ENCODE measurements at regions not wholly inside any gene's neighbourhood (a gene's known extent, or its start where the extent isn't known, plus 50 kb on each side); places are given as distances from the start of the nearest gene placed in this dataset.
"Not testable (repeated sequence)": the region's sequence is repeated elsewhere in the genome, so short reads cannot be mapped to it uniquely, and the experiment has no call there.

DNA sequence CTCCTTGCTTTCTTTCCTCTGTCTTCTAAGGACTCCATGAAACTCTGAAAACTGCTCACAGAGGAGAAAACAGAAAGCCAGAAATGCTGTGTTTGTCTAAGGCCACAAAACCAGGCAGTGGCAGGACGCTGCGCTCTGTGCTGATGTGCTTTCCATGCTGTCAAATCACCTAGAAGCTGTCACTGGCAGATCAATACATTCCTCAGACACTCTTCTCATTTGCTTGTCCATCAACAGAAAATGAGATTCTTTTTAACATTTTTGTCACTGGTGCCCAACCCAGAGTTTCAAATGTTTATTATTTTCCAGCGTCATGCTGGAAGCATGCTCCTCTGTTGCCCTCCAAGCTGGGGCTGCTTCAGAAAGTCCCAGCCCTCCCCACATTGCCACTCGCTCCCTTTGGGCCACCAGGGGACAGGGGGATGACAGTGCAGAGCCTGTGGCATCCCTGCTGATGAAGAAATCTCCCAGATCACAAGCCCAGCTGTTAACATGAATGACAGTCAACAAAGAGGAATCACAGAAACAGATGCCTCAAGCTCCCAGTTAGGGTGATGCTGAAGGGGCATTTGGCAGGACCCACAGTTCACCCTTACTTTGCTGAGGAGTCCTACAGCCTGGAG, 117.5 kb upstream of the MEIS1 start:
- DNase-seq (ENCODE audit: low read depth): no peak

DNA sequence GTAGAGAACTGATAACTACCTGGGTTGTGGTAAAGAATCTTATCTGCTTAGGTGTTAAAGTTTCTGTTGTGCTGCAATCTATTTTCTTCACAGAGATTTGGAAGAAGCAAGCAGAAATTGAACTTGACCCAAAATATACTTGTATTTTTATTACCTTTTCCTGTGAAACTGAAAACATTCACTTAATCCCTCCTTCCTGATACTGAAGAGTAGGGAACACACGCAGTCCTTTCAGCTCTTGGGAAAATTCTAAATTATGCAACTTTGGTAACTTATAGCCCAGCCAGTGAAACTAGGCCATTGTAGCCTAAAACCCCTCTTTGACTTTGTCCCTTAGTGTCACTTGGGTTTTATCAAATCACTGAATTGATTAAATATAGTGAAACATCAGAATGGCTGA, 128.4 kb upstream of the MEIS1 start:
- no peak for DNase-seq (ENCODE audit: low read depth)

DNA sequence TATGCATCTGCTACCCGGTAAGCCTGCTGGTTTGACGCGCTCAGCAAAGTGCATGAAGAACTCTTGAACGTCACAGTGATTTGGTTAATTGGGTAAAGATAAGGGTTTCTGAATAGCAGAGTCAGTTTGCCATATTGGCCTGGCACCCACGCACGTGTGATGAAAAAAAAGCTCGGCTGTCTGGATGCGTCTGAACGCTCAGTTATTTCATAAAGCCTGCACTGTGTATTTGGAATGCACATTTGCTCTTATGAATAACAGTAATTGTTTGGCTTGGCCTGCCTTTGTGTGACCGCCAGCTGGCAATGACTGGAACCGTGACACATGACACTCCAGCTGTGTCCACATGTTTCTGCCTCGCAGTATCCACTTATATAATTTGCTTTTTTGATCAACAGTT, 129.2 kb upstream of the MEIS1 start:
- no peak for DNase-seq (ENCODE audit: low read depth)

DNA sequence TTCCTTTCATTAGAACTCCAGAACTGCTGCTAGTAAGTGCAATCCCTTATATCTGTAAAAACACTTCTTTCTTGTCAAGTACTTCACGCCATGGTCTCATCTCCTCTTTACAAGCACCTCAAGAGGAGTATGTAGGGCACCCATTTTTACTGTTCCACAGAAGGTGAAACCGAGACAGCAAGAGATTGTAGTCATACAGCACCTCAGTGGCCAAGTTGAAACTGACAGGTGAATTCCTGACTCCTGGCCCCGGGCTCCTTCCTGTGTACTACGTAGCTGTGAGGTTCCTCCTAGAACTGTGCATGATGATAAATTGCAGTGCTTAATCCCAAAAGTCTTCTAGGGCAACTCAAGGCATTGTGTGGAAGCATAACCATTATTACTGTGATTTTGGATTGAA, 131.5 kb upstream of the MEIS1 start:
- DNase-seq (ENCODE audit: low read depth): no peak

DNA sequence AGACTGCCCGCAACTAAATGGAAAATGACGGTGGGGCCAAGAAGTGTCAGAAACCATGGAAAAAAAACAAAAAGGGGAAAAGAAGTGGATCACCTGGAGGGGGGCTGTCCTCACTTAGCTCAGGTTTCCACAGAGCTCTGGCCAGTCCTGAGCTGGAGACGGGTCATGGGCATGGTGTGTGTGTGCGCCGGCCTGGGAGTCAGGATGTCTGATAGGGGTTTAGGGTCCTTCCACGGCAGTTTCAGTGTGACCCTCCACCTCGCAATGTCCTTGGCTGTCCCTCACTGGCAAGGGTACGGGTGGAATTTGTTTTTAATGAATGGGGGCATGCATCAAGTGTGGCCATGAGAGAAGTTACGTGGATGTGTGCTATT, 133.2 kb upstream of the MEIS1 start:
- DNase-seq (ENCODE audit: low read depth): no peak

DNA sequence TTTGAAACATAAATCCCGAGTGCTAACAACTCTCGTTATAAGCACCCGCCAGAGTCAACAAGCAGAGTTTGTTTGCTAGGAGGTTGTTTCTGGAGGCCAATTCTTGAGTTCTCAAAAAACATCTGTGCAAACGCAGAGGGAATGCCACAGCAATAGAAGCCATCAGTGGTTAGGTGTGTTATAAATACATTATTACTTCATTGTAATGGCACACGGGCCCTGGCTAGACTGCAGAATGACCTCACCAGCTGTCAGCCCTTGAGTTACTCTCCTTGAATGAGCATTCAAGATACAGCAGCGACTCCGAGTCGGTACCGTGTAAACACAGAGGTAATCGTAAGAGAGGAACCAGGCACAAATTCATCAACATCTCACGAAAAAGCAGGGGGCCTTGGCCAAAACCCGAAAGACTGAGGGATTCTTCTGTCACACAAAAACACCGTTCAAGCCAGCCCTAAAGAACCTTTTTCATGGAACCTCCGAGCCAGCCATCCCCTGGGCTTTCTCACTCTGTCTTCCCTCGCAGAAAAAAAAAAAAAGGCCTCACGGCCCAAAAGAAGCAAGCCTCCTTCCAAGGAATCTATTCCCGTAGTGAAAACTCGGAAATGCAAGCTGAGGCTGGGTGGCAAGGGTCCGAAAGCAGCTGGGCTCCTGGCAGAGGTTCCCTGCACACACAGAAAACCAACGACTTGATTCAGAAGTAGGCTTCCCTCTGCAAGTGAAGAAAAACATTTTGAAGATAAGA, 133.7 kb upstream of the MEIS1 start:
- DNase-seq (ENCODE audit: low read depth): no peak

DNA sequence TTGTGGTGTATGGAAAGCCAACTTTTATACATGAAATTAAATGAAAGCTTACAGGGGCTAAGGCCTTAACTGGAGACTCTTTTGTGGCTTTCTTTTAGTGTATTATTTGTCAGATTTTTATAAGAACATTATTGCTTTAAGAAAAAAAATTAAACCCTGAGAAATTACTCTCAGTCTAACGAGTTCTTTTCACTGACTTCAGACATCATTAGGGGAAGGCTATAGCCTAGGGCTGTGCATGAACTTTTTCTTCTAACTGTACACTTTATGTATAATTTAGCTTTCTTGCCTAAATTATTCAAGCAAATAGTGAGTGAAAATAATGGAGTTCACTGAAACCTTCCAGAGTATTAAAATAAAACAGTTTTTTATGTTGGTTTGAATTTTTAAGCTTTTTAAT, 151.1 kb upstream of the MEIS1 start:
- DNase-seq (ENCODE audit: low read depth): no peak

DNA sequence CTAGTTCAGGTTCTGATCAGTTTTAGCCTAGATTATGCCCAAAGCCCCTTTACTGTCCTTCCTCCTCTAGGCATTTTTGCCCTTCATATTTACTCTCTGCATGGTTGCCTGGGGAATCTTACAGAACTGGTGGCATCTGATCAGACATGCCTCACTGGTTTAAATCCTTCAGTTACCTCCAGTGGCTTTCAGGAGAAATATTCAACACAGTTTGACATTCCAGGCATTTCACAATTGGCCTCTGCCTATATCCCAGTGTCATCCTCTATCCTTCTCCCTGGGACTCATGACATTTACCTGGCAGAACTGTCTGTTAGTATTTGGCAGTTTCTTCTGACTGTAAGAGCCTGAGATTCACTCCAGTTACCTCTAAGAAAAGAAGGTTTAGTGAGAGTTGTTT, 152.9 kb upstream of the MEIS1 start:
- DNase-seq (ENCODE audit: low read depth): no peak

DNA sequence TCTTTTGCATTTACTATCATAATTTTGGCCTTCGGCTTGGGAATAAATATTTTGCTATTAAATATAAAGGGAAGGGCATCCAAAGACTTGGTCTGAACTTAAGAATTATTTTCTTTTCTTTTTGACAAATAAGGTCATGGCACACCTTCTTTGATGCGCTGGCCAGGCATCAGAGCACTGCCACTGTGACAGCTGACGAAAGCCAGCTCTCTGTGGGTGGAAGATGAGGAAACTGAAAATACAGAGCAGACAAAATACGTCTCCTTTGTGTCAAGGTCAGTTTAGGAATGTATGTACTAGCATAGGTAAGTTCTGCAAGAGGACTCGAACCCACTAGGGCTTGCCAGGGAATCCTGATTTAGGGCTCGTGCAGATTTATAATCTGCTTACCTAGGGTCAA, 155.9 kb upstream of the MEIS1 start:
- DNase-seq (ENCODE audit: low read depth): no peak

DNA sequence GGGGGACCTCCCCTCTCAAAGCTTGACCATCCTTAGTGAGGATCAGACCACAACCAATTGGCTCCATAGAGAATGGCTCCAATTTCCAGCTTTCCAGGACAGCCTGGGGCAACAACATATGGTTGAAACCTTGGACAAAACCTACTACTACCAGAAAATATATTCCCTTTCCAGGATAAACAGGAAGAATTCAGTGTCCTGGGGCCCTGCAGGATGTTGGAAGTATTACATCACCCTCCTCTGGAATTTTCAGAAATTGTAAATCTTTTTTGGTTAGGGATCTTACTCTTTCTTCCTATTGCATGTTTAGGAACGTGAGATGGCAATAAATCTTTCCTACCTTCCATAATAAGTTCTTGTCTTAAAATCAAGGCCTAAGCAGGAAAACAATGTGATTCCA, 158.9 kb upstream of the MEIS1 start:
- DNase-seq (ENCODE audit: low read depth): no peak

DNA sequence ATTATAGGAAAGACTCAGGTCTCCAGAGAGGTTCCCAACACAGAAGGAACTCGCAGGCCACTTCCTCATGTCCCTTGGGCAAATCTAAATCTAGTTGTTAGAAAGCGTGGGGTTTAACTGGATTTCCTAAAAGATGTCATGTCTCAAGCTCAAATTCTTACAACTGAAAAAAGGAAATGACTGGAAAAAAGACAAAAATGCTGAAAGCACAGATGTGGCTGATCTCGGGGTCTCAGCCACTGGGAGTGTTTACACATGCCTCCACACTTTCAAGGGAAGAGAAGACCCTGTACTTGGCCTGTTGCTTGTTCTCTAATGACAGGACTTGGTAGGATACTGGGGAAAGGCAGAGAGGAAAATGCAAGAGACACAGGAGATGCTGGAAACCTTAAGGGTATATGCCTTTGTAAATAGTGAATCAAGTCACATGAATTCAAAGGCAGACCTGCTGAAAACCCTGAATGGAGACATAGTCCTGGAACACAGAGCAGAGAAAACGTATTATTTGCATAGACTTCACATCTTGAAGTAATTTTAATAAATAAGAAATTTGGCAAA, 160.9 kb upstream of the MEIS1 start:
- no peak for DNase-seq (ENCODE audit: low read depth)

DNA sequence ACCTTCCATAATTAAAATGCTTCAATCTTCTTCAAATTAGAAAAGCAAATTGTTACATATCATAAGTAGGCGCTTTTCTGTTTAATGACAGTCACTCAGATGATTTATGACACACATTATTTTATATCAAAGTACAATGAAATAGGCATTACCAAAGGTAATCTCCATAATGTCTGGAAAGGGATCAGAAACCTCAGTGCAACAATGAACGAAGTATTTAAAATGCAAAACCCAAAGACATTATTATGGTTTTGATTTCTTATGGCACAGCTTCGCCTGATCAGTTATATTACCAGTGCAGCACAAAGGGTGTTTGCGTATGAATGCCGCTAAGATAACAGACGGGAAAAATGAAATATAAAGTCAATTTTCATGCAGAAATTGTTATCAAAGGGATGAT, 162.2 kb upstream of the MEIS1 start:
- no peak for DNase-seq (ENCODE audit: low read depth)

DNA sequence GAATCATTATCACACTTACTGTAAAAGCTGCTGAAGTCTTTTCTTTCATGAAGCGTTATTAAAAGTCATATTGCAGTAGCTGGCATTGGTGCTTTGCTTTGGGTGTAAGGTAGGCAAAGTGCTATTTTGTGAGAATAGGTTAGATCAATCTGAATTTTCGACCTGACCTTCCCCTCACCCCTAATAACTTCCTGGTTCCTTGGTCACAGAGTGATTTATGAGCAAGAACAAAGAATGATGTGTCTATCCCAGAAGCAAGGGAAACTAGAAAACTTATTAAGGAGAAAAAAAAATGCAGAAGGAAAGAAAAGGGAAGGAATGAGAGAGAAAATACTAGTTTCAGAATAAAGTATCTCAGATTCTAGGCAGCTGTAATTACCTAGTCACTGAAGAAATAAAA, 163.1 kb upstream of the MEIS1 start:
- DNase-seq (ENCODE audit: low read depth): no peak

DNA sequence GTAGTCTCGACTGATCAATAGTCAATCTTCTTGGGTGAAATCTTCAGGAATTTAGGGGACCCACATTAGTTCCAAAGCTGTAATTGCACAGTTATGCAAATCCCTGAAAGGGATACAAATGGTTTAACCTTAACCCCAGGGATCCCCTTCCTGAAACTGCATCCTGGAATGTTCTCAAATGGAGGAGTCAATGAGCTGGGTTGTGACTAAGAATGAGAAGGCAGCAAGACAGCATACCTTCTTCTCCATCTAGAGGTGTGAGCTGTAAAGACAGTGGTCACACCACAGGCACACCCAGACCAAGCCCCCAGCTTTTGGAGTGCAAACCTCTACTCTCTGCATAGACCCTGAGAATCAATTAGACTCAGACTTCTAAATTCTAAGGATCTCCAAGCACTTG, 164.7 kb upstream of the MEIS1 start:
- DNase-seq (ENCODE audit: low read depth): no peak

DNA sequence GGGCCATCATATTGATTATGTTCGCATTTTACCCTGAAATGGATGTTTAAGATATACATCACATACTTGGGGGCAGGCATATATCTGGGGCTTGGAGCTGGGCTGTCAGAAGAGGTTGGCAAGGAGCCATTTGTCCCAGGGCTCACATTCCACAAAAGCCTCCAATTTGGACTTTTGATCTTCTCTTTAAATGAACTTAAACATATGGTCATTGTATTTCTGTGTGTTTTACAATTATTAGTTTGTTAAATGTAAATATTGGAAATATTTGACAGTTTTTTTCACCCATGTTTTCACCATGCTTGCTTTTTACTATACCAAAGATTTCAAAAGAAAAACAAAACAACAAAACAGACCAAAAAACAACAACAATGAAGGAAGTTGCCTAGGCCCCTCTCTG, 165.8 kb upstream of the MEIS1 start:
- DNase-seq (ENCODE audit: low read depth): no peak

DNA sequence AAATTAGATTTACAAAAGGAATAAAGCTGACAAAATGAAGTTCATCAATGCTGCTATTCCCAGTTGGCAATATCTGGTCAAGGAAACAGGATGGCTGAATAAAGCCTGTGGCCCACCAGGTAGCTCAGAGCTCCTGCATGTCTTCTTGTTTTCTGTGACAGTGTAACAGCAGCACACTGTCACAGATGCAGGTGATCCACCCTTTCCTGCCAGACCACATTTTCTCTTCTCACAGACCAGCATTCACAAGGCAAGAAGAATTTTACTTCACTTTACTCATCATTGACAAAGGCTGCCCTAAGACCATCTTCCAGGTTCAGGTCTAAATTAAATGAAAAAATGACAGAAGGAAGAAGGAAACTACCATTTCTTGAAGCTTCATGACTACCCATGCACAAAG, 166.2 kb upstream of the MEIS1 start:
- DNase-seq (ENCODE audit: low read depth): no peak

DNA sequence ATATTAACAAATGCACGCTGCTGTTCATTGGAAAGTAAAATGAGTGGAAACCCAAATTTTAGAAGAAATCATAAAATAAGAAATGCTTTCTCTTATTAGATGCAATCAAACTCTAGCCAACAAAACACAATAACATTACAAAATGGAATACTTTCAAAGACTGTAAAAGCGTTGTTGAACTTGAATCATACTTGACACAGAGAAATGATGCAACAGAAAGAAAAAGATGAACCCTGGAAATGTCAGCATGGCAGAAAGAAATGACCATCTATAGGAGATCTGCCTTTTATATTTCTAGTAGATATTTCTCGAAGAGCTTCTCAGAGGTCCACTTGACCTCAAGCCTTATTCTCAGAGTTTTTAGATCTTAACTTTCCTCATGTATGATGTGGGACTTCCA, 170.6 kb upstream of the MEIS1 start:
- DNase-seq (ENCODE audit: low read depth): no peak

DNA sequence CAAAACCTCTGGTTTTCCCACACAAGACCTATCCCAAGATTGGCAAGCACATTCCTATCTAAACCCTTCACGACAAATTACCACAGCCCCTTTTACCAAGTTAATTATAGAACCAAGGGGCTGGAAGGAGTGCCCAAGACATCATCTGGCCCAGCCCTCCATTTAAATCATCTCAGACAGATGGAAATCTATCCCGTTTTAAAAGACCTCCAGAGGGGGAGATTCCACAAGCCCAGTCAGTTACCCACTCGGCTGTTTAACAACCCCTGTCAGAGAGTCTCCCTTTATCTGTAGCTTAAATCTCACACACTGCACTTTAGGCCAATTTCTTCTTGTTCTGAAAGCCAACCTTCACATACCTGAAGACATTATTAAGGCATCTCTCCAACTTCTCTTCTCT, 179.1 kb upstream of the MEIS1 start:
- DNase-seq (ENCODE audit: low read depth): no peak

DNA sequence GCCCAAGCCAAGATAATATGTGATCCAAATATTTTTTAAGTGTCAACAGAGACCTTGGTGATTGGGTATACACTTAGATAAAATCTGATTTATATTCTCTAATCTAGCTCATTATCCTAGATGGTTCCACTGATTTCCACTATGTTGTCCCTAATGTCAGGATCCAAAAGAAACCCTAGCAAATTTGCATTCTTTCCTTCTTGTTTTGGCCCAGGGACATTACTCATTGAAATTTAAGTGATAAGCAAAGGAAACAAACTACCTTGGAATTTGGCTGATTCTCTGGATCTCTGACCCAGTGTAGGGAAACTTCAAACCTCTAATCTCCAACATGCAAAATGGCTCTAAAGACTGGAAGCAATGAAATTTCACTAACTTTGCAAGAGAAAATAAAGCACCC, 179.8 kb upstream of the MEIS1 start:
- DNase-seq (ENCODE audit: low read depth): no peak

DNA sequence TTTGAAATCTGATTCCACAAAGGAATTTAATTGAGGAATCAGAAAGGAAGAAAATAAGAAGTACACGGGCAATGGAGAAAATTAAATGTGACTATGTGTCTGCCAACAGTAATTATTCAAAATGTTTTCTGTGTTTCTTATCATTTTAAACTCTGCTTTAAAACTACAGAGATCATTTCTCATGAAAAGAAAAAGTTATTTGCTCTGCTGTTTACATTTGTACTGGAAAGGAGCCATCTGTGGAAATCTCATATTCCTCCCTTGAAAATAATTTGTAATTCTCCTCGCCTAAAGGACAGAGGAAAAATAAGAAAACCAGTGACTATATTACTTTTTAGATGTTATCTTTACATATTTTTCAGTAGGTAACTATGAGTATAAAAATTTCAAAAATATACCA, 181.9 kb upstream of the MEIS1 start:
- DNase-seq (ENCODE audit: low read depth): no peak

DNA sequence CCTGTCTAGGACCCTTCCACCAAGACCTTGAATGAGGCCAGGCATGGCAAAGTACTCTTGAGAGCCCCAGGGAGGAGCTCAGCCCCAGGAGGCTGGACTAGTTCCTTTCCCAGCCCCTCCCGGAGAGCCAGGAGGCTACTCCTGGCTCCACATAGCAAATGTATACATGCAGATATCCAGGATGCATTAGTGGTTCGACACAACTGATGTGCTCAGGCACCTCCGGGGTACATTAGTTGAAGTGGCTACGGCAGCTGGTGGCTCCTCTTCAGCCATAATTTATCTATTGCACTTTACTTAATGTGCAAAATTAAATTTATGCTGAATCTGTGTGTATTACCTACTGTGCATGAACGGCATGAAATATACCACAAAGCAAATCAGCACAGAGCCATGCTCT, 182.8 kb upstream of the MEIS1 start:
- DNase-seq (ENCODE audit: low read depth): no peak

DNA sequence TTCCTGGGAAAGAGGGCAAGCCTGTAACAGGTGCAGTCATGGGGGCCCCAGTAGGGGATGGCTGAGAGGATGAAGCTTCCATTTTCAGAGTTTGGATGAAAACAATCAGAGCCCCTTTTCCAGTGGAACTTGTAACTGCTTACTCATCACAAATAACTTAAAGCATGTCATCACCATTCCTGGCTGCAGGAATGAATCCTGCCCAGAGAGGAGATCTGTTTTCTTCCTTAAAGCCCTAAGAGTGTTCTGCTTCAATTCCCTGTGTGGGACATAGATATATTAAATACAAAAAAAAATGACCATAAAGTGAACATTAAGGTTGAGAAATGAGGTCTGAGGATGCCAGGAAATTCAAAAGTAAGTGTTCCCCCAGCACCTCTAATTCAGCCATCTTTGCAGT, 183.4 kb upstream of the MEIS1 start:
- no peak for DNase-seq (ENCODE audit: low read depth)

DNA sequence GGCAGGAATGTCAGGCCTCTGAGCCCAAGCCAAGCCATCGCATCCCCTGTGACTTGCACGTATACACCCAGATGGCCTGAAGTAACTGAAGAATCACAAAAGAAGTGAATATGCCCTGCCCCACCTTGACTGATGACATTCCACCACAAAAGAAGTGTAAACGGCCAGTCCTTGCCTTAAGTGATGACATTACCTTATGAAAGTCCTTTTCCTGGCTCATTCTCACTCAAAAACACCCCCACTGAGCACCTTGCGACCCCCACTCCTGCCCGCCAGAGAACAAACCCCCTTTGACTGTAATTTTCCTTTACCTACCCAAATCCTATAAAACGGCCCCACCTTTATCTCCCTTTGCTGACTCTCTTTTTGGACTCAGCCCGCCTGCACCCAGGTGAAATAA, 185.8 kb upstream of the MEIS1 start:
- not testable (repeated sequence) for DNase-seq (ENCODE audit: low read depth)

DNA sequence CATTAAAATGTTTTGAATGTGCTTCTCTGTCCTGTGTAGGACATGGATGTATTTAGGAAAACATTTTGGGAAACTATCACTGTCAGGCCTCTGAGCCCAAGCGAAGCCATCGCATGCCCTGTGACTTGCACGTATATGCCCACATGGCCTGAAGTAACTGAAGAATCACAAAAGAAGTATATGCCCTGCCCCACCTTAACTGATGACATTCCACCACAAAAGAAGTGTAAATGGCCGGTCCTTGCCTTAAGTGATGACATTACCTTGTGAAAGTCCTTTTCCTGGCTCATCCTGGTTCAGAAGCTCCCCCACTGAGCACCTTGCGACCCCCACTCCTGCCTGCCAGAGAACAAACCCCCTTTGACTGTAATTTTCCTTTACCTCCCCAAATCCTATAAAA, 191.1 kb upstream of the MEIS1 start:
- not testable (repeated sequence) for DNase-seq (ENCODE audit: low read depth)

Data from amniotic epithelial cell (primary cell).